Activated CD8-positive, alpha-beta memory T cell treated with anti-CD3 and anti-CD28 coated beads, Interleukin-2, amount 50 U/mL, for 1 hour (primary cell): ENCODE measurements at regions not wholly inside any gene's neighbourhood (a gene's known extent, or its start where the extent isn't known, plus 50 kb on each side); places are given as distances from the start of the nearest gene placed in this dataset.

ENCODE experiments used
- DNase-seq: peaks from one replicate; pipeline ENCODE4 v3.0.0-alpha.2; 2020; ENCODE audit errors: extremely low read depth

GRCh38 chr15:62469874-62470688, 305.0 kb upstream of the C2CD4B start:
- no peak for DNase-seq

- DNase-seq: no peak
These were observed 307.7 kb upstream of the C2CD4B start for GRCh38 chr15:62472616-62473299.

GRCh38 chr15:62474021-62474770, 309.1 kb upstream of the C2CD4B start:
- DNase-seq: no peak

- DNase-seq: no peak
These were observed 309.7 kb upstream of the C2CD4B start for GRCh38 chr15:62474771-62475124.

- no peak for DNase-seq
These were observed 310.5 kb upstream of the C2CD4B start for GRCh38 chr15:62475591-62475990.

GRCh38 chr15:62476163-62476562, 311.1 kb upstream of the C2CD4B start:
- DNase-seq: no peak

GRCh38 chr15:62477929-62478328, 312.8 kb upstream of the C2CD4B start:
- DNase-seq: no peak

- no peak for DNase-seq
These were observed 317.8 kb upstream of the C2CD4B start for GRCh38 chr15:62482785-62483429.

- no peak for DNase-seq
These were observed 318.7 kb upstream of the C2CD4B start for GRCh38 chr15:62483814-62484213.

GRCh38 chr15:62485170-62485720, 320.2 kb upstream of the C2CD4B start:
- DNase-seq: no peak

GRCh38 chr15:62486041-62486440, 321.0 kb upstream of the C2CD4B start:
- DNase-seq: no peak

GRCh38 chr15:62488387-62488786, 323.3 kb upstream of the C2CD4B start:
- no peak for DNase-seq

GRCh38 chr15:62491642-62492041, 326.6 kb upstream of the C2CD4B start:
- DNase-seq: no peak

- no peak for DNase-seq
These were observed 327.8 kb upstream of the C2CD4B start for GRCh38 chr15:62492900-62493299.

GRCh38 chr15:62494197-62494596, 329.1 kb upstream of the C2CD4B start:
- no peak for DNase-seq

- DNase-seq: no peak
These were observed 330.9 kb upstream of the C2CD4B start for GRCh38 chr15:62495670-62496614.

- no peak for DNase-seq
These were observed 332.3 kb upstream of the C2CD4B start for GRCh38 chr15:62497356-62497755.

GRCh38 chr15:62498278-62498677, 333.2 kb upstream of the C2CD4B start:
- DNase-seq: no peak

GRCh38 chr15:62498712-62499111, 333.6 kb upstream of the C2CD4B start:
- no peak for DNase-seq

GRCh38 chr15:62500325-62500724, 335.2 kb upstream of the C2CD4B start:
- DNase-seq: no peak

- DNase-seq: no peak
These were observed 337.4 kb upstream of the C2CD4B start for GRCh38 chr15:62502451-62502850.
